C4-2B (cell line): ENCODE measurements at regions not wholly inside any gene's neighbourhood (a gene's known extent, or its start where the extent isn't known, plus 50 kb on each side); places are given as distances from the start of the nearest gene placed in this dataset.

Experiments used
- H3K27ac ChIP-seq: fragments of 450-650 bp; 2 replicates; pipeline ENCODE4 v1.5.1; 2017
- ZFX ChIP-seq: fragments of 450-650 bp; IDR thresholded peaks from 2 replicates; pipeline ENCODE4 v1.6.1; 2017
- TF ChIP-seq, protein P1 (sequence below): fragments of 450-650 bp; conservative IDR thresholded peaks from 2 replicates; pipeline ENCODE4 v1.5.1; 2017; ENCODE audit warnings: mild to moderate bottlenecking

DNA sequence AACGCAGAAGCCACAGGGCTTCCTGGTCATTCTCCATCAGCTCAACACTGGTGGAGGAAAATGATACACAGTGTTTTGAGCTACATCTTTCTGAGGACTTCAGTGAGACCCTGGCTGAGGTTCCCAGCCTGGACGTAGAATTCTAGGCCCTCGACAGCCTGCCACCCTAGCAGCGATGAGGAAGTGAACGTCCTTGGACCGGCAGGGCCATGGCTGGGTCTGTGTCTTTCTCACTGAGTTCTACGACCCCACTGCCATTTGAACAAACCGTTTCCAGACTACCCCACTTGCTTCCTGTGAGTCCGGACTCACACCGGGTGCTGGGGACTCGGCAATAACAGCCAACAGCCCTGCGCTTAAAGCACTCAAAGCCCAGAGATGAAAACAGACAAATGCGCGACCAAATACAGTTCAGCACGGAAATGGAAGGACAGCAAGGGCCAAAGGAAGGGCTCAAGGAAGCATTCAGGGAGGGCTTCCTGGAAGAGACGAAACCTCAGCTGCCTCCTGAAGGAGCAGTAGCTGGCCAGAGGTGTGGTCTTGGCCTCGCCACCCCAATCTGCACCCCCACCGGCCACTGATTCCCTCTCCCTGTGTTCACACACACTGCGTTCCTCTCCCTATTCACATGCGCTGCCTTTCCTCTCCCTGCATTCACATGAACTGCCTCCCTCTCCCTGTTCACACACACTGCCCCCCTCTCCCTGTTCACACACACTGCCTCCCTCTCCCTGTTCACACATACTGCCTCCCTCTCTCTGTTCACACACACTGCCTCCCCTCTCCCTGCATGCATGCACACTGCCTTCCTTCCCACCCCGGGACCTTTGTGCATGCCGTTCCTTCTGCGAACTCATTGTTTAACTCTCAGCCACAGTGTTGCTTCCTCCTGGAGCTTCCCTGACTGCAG is 136.3 kb upstream of the PRR20G start:
- no peak for TF ChIP-seq ZFX
- no peak overlapping the region for H3K27ac ChIP-seq

DNA sequence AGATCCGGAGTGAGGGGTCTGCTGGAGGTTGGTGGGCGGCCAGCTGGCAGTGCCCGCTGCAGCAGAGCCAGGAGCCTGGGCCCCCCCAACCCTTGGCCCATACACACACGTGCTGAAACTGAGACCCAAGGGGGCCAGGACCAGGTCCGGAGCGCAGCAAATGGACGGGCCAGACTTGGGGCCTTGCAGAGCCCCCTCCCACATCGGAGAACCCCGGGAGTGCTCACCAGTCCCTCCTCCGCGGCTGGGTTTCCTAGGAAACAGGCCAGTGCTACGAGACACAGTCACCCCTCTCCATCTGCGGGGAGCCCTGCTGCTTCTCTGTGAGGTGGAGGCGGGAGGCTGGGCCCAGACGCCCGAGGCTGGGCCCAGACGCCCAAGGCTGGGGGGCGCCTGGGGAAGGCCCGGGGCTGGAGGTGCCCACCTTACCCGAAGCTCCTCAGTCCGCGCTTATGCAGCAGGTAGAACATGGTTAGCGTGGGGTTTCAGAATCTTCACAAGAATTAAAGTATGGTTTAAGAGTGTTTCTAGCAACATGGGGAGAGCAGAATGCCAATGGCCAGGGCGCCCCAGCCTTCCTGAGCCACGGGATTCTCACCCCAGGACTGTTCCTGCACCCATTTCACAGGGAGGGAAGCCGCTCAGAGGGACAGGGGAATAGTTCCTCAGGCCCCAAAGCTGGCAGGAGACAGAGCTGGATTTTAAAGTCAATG is 135.0 kb upstream of the PRR20G start:
- TF ChIP-seq, protein P1, sequence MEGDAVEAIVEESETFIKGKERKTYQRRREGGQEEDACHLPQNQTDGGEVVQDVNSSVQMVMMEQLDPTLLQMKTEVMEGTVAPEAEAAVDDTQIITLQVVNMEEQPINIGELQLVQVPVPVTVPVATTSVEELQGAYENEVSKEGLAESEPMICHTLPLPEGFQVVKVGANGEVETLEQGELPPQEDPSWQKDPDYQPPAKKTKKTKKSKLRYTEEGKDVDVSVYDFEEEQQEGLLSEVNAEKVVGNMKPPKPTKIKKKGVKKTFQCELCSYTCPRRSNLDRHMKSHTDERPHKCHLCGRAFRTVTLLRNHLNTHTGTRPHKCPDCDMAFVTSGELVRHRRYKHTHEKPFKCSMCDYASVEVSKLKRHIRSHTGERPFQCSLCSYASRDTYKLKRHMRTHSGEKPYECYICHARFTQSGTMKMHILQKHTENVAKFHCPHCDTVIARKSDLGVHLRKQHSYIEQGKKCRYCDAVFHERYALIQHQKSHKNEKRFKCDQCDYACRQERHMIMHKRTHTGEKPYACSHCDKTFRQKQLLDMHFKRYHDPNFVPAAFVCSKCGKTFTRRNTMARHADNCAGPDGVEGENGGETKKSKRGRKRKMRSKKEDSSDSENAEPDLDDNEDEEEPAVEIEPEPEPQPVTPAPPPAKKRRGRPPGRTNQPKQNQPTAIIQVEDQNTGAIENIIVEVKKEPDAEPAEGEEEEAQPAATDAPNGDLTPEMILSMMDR, result no peak
- no peak for TF ChIP-seq ZFX

DNA sequence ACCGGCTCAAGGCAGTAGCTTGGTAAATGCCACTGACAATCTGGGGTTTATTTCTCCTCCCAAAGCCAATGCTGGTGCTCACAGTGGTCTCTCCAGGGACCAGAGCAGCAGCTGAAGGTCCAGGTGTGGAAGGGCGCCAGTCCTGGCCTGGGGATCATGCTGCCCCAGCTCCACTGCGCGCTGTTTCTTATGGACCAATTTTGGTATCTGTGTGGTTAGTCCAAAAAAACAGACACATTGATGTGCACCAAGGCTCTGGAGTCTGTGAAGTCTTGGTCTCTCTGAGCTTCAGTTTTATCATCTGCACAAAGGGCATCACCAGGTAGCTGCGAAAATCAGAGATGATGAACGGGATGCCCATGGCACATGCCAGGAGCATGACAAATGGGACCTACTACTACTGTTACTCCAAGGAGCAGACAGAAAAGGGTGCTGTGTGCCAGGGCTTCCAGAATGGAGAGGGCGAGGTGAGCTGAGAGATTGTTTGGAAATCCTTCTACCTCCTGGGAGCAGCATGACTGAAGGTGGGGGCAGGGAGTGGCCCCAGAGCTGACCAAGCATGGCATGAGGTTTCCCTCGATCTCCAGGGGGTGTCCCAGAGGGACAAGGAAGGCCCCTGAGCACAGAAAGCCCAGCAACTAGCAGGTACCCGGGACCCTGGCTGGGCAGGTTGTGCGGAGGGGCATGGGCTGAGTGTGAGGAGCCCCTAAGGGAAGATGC is 134.3 kb upstream of the PRR20G start:
- TF ChIP-seq, protein P1, result no peak
- TF ChIP-seq ZFX, result no peak
- H3K27ac ChIP-seq, result no peak overlapping the region

More for the DNA sequence above, 135.0 kb upstream of the PRR20G start:
- no peak overlapping the region for H3K27ac ChIP-seq

DNA sequence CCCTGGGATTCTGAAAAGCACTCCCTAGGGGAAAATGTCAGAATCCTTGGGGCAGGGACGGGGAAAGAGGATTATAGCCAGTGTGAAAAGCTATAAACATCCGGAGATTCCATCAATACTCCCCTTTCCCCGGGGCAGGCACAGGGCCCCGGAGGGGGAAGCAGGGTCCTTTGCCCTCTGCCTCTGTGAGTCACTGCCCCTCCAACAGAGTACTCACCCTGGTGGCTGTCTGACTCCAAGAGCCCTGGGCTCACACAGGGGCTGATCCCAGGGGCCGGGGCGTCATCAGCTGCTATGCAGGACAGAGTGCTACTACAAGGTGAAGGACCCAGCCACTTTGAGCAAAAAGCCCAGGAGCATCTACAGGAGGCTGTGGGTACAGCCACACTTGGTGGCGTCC is 133.0 kb upstream of the PRR20G start:
- no peak overlapping the region for H3K27ac ChIP-seq
- TF ChIP-seq ZFX, result no peak
- TF ChIP-seq, protein P1, result no peak

DNA sequence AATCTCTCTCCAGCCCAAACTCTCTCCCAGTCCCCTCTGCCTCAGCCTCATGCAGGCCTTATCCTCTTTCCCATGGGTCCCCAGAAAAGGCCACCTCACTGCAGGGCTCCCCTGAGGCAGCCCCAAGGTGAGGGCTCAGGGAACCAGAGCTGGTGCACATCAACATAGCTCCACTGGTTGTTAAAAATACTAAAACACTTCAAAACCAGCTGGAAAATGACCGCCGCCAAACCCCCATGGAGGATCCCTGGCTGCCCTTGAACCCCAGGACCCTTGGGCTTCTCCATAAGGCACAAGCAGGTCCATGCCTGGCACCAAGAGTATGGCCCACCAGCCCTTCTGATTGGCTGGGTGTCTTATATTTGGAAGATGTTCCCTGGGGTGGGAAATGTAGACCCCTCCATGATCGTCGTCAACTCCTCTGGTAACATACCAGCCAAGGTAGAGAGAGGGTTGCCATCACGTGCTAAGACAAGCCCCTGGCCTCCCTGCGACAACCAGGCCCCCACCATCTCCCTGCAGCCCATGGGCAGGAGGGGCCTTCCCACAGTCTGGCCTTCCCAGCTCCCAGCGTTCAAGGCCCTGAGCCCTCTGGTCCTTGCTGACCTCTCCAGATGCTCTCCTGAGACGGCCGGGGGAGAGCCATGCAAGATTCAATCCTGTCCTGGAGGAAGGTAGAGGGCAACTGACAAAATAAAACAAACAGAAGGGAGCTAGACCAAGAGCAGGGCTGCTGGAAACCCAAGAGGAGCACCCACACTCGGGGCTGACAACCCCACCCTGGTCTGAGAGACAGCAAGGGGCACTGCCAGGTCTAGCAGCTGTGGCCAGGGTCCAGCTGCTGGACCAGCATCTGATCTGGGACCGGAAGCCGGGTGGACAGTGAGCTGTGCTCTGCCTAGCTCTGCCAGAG is 132.1 kb upstream of the PRR20G start:
- TF ChIP-seq ZFX, result no peak
- TF ChIP-seq, protein P1, result no peak
- H3K27ac ChIP-seq, result no peak overlapping the region

DNA sequence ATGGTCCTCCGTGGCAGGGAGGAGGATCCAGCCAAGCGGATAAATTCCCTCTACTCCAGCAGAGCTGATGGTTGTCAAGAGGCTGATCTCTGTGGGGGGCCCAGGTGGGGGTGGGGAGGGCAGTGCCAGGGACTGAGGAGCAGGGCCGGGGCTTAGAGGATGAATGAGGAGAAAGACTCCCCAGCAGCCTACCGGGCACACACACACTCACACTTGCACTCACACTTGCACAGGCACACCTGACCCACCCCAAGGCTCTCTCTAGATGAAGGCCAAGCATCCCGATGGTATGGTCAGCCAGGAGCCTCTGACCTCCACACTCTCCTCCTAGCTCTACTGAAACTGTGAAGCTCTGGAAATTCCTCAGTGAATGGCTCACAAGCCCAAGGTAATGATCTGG is 131.3 kb upstream of the PRR20G start:
- no peak for TF ChIP-seq ZFX
- TF ChIP-seq, protein P1, result no peak
- H3K27ac ChIP-seq, result no peak overlapping the region

DNA sequence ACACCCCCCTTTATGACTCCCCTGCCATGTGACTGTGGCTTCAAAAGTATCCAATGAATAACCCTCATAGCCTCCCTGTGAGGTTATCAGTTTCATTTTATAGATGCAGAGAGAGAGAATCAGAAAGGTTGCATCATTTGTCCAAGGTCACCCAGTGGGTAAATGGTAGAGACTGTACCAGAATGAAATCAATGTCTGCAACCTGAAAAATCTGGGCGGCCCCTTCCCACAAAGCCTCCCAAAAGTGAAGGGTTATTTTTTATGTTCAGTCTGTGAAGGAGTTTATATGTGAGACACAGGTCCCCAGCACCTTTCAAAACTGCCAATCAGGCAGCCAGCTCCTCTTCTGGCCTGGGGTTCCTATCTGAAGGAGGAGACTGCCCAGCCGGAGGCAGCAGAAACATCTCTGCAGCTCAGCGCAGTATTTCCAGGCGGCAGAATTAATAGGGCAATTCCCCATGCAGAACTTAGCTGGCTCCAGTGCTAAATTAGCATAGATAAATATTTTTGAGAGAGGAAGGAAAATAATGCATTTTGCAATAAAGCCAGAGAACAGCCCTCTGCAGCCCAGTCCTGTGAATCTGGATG is 130.8 kb upstream of the PRR20G start:
- no peak overlapping the region for H3K27ac ChIP-seq
- TF ChIP-seq, protein P1, result no peak
- no peak for TF ChIP-seq ZFX
